LNCaP clone FGC (cell line): ENCODE measurements at regions not wholly inside any gene's neighbourhood (a gene's known extent, or its start where the extent isn't known, plus 50 kb on each side); places are given as distances from the start of the nearest gene placed in this dataset.

Experiments used
- DNase-seq: peaks from one replicate; pipeline ENCODE4 v3.0.0-alpha.2; 2011; ENCODE audit warnings: low read depth
- H3K4me3 ChIP-seq: 2 replicates; pipeline ENCODE4 v1.5.1; 2011; ENCODE audit warnings: mild to moderate bottlenecking, low read depth, low read length, control low read depth
- TF ChIP-seq, protein P1 (sequence below): IDR thresholded peaks from 2 replicates; pipeline ENCODE4 v1.5.1; 2012; ENCODE audit warnings: mild to moderate bottlenecking; ENCODE audit not compliant: control insufficient read depth, insufficient read depth; ENCODE audit errors: extremely low read depth

- TF ChIP-seq, protein P1, sequence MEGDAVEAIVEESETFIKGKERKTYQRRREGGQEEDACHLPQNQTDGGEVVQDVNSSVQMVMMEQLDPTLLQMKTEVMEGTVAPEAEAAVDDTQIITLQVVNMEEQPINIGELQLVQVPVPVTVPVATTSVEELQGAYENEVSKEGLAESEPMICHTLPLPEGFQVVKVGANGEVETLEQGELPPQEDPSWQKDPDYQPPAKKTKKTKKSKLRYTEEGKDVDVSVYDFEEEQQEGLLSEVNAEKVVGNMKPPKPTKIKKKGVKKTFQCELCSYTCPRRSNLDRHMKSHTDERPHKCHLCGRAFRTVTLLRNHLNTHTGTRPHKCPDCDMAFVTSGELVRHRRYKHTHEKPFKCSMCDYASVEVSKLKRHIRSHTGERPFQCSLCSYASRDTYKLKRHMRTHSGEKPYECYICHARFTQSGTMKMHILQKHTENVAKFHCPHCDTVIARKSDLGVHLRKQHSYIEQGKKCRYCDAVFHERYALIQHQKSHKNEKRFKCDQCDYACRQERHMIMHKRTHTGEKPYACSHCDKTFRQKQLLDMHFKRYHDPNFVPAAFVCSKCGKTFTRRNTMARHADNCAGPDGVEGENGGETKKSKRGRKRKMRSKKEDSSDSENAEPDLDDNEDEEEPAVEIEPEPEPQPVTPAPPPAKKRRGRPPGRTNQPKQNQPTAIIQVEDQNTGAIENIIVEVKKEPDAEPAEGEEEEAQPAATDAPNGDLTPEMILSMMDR, result no peak
- DNase-seq, result no peak
- H3K4me3 ChIP-seq, result no peak overlapping the region
Observed at GRCh38 chr3:73280746-73281145, 219.3 kb downstream of the EBLN2 start.

- DNase-seq, result no peak
- no peak overlapping the region for H3K4me3 ChIP-seq
- TF ChIP-seq, protein P1, result no peak
Observed at GRCh38 chr3:73284472-73284871, 223.0 kb downstream of the EBLN2 start.

GRCh38 chr3:73291541-73291940 lies 230.1 kb downstream of the EBLN2 start:
- TF ChIP-seq, protein P1, result no peak
- no peak for DNase-seq

GRCh38 chr3:73292220-73292619 lies 230.8 kb downstream of the EBLN2 start:
- DNase-seq, result no peak
- TF ChIP-seq, protein P1, result no peak
- H3K4me3 ChIP-seq, result no peak overlapping the region

More at GRCh38 chr3:73291541-73291940, 230.1 kb downstream of the EBLN2 start:
- H3K4me3 ChIP-seq, result no peak overlapping the region

DNA sequence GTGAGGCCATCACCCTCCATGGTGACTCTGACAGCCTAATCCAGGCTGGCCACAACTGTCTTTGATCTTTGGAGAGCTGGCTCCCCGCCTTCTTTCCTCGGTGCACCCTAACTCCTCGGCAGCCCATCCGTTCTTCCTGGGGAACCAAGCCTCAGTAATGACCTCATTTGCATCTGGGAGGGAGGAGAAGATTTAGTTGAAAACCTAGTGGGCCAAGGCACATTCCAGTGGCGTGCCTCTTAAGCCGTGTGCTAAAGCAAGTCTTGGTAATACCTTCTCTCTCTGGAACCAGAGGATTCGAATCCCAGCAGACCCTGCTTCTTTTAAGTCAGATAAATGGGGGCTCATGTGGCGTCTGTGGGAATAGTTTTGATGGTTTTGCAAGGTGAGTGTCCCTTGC lies 233.1 kb downstream of the EBLN2 start:
- TF ChIP-seq, protein P1, result no peak
- DNase-seq, result no peak
- no peak overlapping the region for H3K4me3 ChIP-seq

DNA sequence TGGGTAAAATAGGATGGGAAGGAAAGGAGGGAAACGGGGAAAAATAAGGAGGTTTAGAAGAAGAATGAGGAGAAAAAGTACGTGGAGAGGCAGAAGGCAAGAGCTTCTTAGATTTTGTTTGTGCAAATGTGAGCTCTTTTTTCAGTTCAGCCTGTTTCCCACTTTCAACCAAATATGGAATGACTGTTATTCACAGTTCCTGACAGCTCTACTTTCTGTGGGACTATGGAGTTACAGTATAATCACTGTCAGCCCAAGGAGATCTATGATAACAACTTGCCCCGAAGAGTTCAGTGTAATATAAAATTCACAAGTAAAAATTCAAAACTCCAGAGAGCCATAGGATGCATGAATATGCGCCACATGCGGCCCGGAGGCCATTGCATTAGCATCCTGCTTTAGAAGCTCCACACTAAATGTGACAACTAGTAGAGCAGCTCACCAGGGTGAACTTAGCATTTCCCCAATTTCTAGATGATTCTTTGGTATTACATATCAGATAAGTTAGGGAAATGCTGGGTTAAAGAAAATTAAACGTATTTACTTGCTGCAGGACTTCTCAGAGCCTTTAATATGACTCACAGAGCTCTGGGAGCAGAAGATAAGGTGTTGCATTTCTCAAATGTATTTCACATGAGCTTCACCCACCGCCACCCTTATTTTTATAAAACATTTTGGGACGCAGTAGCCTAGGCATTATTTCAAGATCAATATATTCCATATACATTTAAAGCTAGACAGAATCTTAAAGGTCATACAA lies 234.6 kb downstream of the EBLN2 start:
- TF ChIP-seq, protein P1, result no peak
- no peak overlapping the region for H3K4me3 ChIP-seq
- DNase-seq, result no peak

GRCh38 chr3:73296859-73297258 lies 235.4 kb downstream of the EBLN2 start:
- H3K4me3 ChIP-seq, result no peak overlapping the region
- DNase-seq, result no peak
- TF ChIP-seq, protein P1, result no peak
